IMR-90 (cell line): ENCODE measurements at regions not wholly inside any gene's neighbourhood (a gene's known extent, or its start where the extent isn't known, plus 50 kb on each side); places are given as distances from the start of the nearest gene placed in this dataset.

Source experiments
- ATAC-seq: fragments of 200-7000 bp; cut with Tn5 transposase; 2 replicates; pipeline ENCODE4 v1.9.1; 2020; ENCODE audit warnings: low read depth, mild to moderate bottlenecking, moderate library complexity
- BruUV-seq: library from RNA; stranded (reverse); fragments of 400-500 nt; replicated peaks from 2 replicates; lab custom pipeline; 2021; lab: Mats Ljungman, UMichigan
- CTCF ChIA-PET: fragments of 300-600 bp; formaldehyde crosslinking; extraction: SDS; loops from one replicate; lab custom pipeline; 2021; ENCODE audit warnings: antibody characterized with exemption; lab: Yijun Ruan, JAX
- POLR2A ChIA-PET: fragments of 300-600 bp; sonication (Branson Sonifier 250); formaldehyde crosslinking; loops from one replicate; lab custom pipeline; 2022; ENCODE audit warnings: antibody characterized with exemption; ENCODE audit not compliant: unreplicated experiment; lab: Charles Lee
- DNase-seq: peaks from one replicate; pipeline ENCODE4 v3.0.0; 2013
- H2AFZ ChIP-seq: replicated peaks from 2 replicates; pipeline ENCODE3; 2013; ENCODE audit warnings: low read length, mild to moderate bottlenecking; ENCODE audit not compliant: poor library complexity
- H2AK5ac ChIP-seq: 2 replicates; pipeline ENCODE4 v1.6.1; 2013; ENCODE audit warnings: low read depth, low read length, inconsistent platforms
- H2AK9ac ChIP-seq: replicated peaks from 2 replicates; pipeline ENCODE3; 2013; ENCODE audit warnings: mild to moderate bottlenecking, low read depth, low read length, moderate library complexity; ENCODE audit not compliant: poor library complexity
- H2BK120ac ChIP-seq: 2 replicates; pipeline ENCODE4 v1.6.1; 2013; ENCODE audit warnings: low read depth, low read length, inconsistent platforms
- H2BK15ac ChIP-seq: 3 replicates; pipeline ENCODE4 v1.6.1; 2013; ENCODE audit warnings: low read depth, low read length, inconsistent platforms
- H2BK20ac ChIP-seq: 2 replicates; pipeline ENCODE4 v1.6.1; 2013; ENCODE audit warnings: low read depth, mild to moderate bottlenecking, inconsistent platforms, low read length, moderate library complexity
- H2BK5ac ChIP-seq: 2 replicates; pipeline ENCODE4 v1.6.1; 2013; ENCODE audit warnings: mild to moderate bottlenecking, low read depth, low read length, inconsistent platforms; ENCODE audit not compliant: poor library complexity, severe bottlenecking
- H3K14ac ChIP-seq: replicated peaks from 2 replicates; pipeline ENCODE4 v1.6.1; 2013; ENCODE audit warnings: low read depth, low read length, inconsistent platforms
- H3K18ac ChIP-seq: 2 replicates; pipeline ENCODE4 v1.6.1; 2013; ENCODE audit warnings: low read depth, low read length, control low read depth
- H3K23ac ChIP-seq: 2 replicates; pipeline ENCODE4 v1.6.1; 2013; ENCODE audit warnings: low read depth, low read length, inconsistent platforms
- H3K27ac ChIP-seq: 2 replicates; pipeline ENCODE4 v1.5.1; 2013; ENCODE audit warnings: mild to moderate bottlenecking, control low read depth, low read length; ENCODE audit not compliant: insufficient read depth
- H3K27me3 ChIP-seq: 2 replicates; pipeline ENCODE4 v1.6.1; 2013; ENCODE audit warnings: low read length; ENCODE audit not compliant: control insufficient read depth, insufficient read depth
- H3K36me3 ChIP-seq: 2 replicates; pipeline ENCODE4 v1.6.1; 2013; ENCODE audit warnings: low read length, mixed read lengths; ENCODE audit not compliant: control insufficient read depth, insufficient read depth
- H3K4ac ChIP-seq: 2 replicates; pipeline ENCODE4 v1.6.1; 2013; ENCODE audit warnings: low read depth, low read length, inconsistent platforms
- H3K4me1 ChIP-seq: 2 replicates; pipeline ENCODE4 v1.6.1; 2013; ENCODE audit warnings: low read length, mixed read lengths; ENCODE audit not compliant: control insufficient read depth, insufficient read depth
- H3K4me2 ChIP-seq: 2 replicates; pipeline ENCODE4 v1.6.1; 2013; ENCODE audit warnings: low read depth, mild to moderate bottlenecking, control low read depth, low read length, moderate library complexity
- H3K4me3 ChIP-seq: 2 replicates; pipeline ENCODE4 v1.5.1; 2013; ENCODE audit warnings: low read depth, mild to moderate bottlenecking, control low read depth, low read length, moderate library complexity; ENCODE audit not compliant: insufficient read depth
- H3K56ac ChIP-seq: 2 replicates; pipeline ENCODE4 v1.6.1; 2013; ENCODE audit warnings: low read length, inconsistent platforms; ENCODE audit not compliant: insufficient read depth; ENCODE audit errors: extremely low read depth
- H3K79me1 ChIP-seq, 2 experiments: 2 replicates each; pipeline ENCODE4 v1.6.1; 2013; ENCODE audit warnings: low read length in 2 of 2, inconsistent platforms in 1 of 2, low read depth in 1 of 2
- H3K9ac ChIP-seq: 2 replicates; pipeline ENCODE4 v1.6.1; 2013; ENCODE audit warnings: low read depth, low read length, control low read depth
- H3K9me1 ChIP-seq: 2 replicates; pipeline ENCODE4 v1.6.1; 2013; ENCODE audit warnings: low read length, inconsistent platforms; ENCODE audit not compliant: insufficient read depth
- H3K9me3 ChIP-seq: 2 replicates; pipeline ENCODE4 v1.6.1; 2013; ENCODE audit warnings: low read length; ENCODE audit not compliant: control insufficient read depth, insufficient read depth
- H4K20me1 ChIP-seq: 2 replicates; pipeline ENCODE4 v1.6.1; 2013; ENCODE audit warnings: low read length, inconsistent platforms; ENCODE audit not compliant: insufficient read depth
- H4K5ac ChIP-seq: 2 replicates; pipeline ENCODE4 v1.6.1; 2013; ENCODE audit warnings: mild to moderate bottlenecking, low read depth, low read length, control low read depth
- H4K8ac ChIP-seq, 2 experiments: 2 replicates each; pipeline ENCODE4 v1.6.1; 2013; ENCODE audit warnings: low read depth in 2 of 2, low read length in 2 of 2, control low read depth in 1 of 2, inconsistent platforms in 1 of 2
- H4K91ac ChIP-seq: 2 replicates; pipeline ENCODE4 v1.6.1; 2013; ENCODE audit warnings: low read depth, low read length, inconsistent platforms; ENCODE audit not compliant: insufficient read depth
- MAFK ChIP-seq: IDR thresholded peaks from 2 replicates; pipeline ENCODE4 v1.6.1; 2012; ENCODE audit warnings: low read depth, low read length, improper control_type of control experiment
- WGBS, 2 experiments: methylation state at CpG; one replicate each; pipeline versions ENCODE4 v1.1.5 to v1.1.7; 2013; ENCODE audit warnings: missing lambda C conversion rate in 2 of 2; ENCODE audit not compliant: insufficient read length in 1 of 2; ENCODE audit errors: extremely low coverage in 2 of 2; 5-methylcytosine and 5-hydroxymethylcytosine counted together
- dilution Hi-C: fragments of 300-500 bp; cut with HindIII; formaldehyde crosslinking; loops from one replicate; pipeline ENCODE4 v1.14.3; 2018; ENCODE audit warnings: low sequenced_read_pairs; ENCODE audit not compliant: unreplicated experiment
- in situ Hi-C: fragments of 300-500 bp; cut with MboI; formaldehyde crosslinking; loops from 3 replicates; pipeline ENCODE4 v1.14.3; 2019; ENCODE audit warnings: low sequenced_read_pairs, inconsistent platforms, mixed read lengths
- intact Hi-C: fragments of 100-400 bp; cut with micrococcal nuclease; formaldehyde crosslinking; loops from 2 replicates; pipeline ENCODE4 v1.10.0; 2022
- TF ChIP-seq, protein P1 (sequence below): fragments of 150-350 bp; IDR thresholded peaks from 2 replicates; pipeline ENCODE4 v1.6.1; 2017; ENCODE audit warnings: mild to moderate bottlenecking, antibody characterized with exemption, low read length, low read depth

DNA sequence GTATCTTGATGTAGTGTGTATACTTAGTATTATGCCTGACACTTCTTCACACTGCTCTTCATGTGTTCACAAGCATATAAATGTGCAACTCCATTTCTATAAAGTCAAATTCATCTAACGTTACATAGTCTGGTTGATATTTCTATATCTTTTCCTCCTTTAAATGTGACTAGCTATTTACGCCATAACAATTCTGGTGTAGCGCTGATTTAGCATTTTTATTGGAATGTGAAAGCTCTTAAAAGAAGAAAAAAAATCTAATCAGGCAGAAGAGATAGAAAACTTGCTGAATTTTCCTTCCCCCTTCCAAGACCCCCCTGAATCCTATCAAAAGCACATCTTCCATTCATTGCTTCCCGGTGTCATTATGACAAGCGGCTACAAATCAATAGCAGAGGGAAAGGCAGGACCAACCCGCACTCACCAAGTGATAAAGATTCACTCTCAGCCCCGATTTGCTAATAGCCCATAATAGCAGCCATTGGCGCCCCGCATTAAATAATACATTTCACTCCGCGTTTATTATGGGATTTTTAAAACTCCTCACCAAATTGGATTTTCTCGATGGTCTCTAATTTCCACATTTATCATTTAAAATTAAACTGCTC, 299.5 kb upstream of the PMFBP1 start:
- no peak overlapping the region for H3K4me3 ChIP-seq
- no peaks in the 10 kb centered on the region for H3K27me3 ChIP-seq
- H2BK120ac ChIP-seq = no peak overlapping the region
- H3K9me1 ChIP-seq = no peaks in the 10 kb centered on the region
- H3K4me2 ChIP-seq = no peak overlapping the region
- no peak overlapping the region for H2AK9ac ChIP-seq
- intact Hi-C loops = no loop called here
- H3K56ac ChIP-seq = no peak overlapping the region
- H2BK20ac ChIP-seq = no peak overlapping the region
- in situ Hi-C loops = no loop called here
- no peak overlapping the region for H2BK5ac ChIP-seq
- H3K4me1 ChIP-seq = no peaks in the 10 kb centered on the region
- ATAC-seq (no peak), DNase-seq (no peak)
- H3K79me1 ChIP-seq = no peaks in the 10 kb centered on the region
- no peak overlapping the region for H4K5ac ChIP-seq
- no peaks in the 10 kb centered on the region for H3K9me3 ChIP-seq
- H2AK5ac ChIP-seq = no peak overlapping the region
- H3K23ac ChIP-seq = no peak overlapping the region
- no peak overlapping the region for H2AFZ ChIP-seq
- ChIA-PET CTCF (interaction anchor here (0.6 to 1.0 kb wide), 3 partner anchors 18 to 229 kb away, joined by 3 to 8 read pairs (median 6); no protein-coding TSS in a partner anchor), POLR2A (no interaction called here)
- H4K20me1 ChIP-seq = no peaks in the 10 kb centered on the region
- 67% methylated on average over 2 of the region's 12 CpGs; no CpG with 5 or more reads in 1 of the 2 experiments for WGBS, 2 experiments
- no TSS peak for BruUV-seq
- no peak overlapping the region for H4K8ac ChIP-seq
- dilution Hi-C loops = loop anchor here (25.0 kb wide), 1 partner anchor 234 kb away; no protein-coding TSS in a partner anchor
- H4K91ac ChIP-seq = no peak overlapping the region
- H3K36me3 ChIP-seq = no peaks in the 10 kb centered on the region
- no peak overlapping the region for H3K14ac ChIP-seq
- TF ChIP-seq, protein P1, sequence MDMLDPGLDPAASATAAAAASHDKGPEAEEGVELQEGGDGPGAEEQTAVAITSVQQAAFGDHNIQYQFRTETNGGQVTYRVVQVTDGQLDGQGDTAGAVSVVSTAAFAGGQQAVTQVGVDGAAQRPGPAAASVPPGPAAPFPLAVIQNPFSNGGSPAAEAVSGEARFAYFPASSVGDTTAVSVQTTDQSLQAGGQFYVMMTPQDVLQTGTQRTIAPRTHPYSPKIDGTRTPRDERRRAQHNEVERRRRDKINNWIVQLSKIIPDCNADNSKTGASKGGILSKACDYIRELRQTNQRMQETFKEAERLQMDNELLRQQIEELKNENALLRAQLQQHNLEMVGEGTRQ = no peak
- peak; percentile 66 for TF ChIP-seq MAFK
- H3K4ac ChIP-seq = no peak overlapping the region
- H2BK15ac ChIP-seq = no peak overlapping the region
- H3K9ac ChIP-seq = no peak overlapping the region
- no peak overlapping the region for H3K18ac ChIP-seq
- H3K27ac ChIP-seq = no peak overlapping the region
